ENCODE measurements at regions not wholly inside any gene's neighbourhood (a gene's known extent, or its start where the extent isn't known, plus 50 kb on each side); places are given as distances from the start of the nearest gene placed in this dataset.

GRCh38 chr4:22986881-22987280, 294.1 kb downstream of the GBA3 start:
- no peaks in the 10 kb centered on the region for H3K27me3 Mint-ChIP-seq (ENCODE audit: low read depth in 3 of 3)
- no peak overlapping the region for H3K4me3 Mint-ChIP-seq
- no peaks in the 10 kb centered on the region for H3K36me3 Mint-ChIP-seq
- H3K9me3 Mint-ChIP-seq, result peaks cover 6 to 39% (median 11%) of the 10 kb centered on the region in 6 donors
- H3K27ac Mint-ChIP-seq, result no peak overlapping the region
- H3K4me1 Mint-ChIP-seq, result no peaks in the 10 kb centered on the region
- DNase-seq, result no peak

- no peaks in the 10 kb centered on the region for H3K27me3 Mint-ChIP-seq (ENCODE audit: low read depth in 3 of 3)
- H3K36me3 Mint-ChIP-seq, result no peaks in the 10 kb centered on the region
- no peak overlapping the region for H3K4me3 Mint-ChIP-seq
- no peak for DNase-seq
- H3K27ac Mint-ChIP-seq, result no peak overlapping the region
- peaks cover 7 to 43% (median 12%) of the 10 kb centered on the region in 6 donors for H3K9me3 Mint-ChIP-seq
- no peaks in the 10 kb centered on the region for H3K4me1 Mint-ChIP-seq
Measured at GRCh38 chr4:22986262-22986661, 293.5 kb downstream of the GBA3 start.

GRCh38 chr4:22984390-22984789, 291.7 kb downstream of the GBA3 start:
- no peaks in the 10 kb centered on the region for H3K4me1 Mint-ChIP-seq
- H3K27me3 Mint-ChIP-seq (ENCODE audit: low read depth in 3 of 3), result no peaks in the 10 kb centered on the region
- no peak overlapping the region for H3K4me3 Mint-ChIP-seq
- no peaks in the 10 kb centered on the region for H3K36me3 Mint-ChIP-seq
- H3K9me3 Mint-ChIP-seq, result peaks cover 6 to 50% (median 11%) of the 10 kb centered on the region in 6 donors
- H3K27ac Mint-ChIP-seq, result no peak overlapping the region
- DNase-seq, result no peak

- no peak for DNase-seq
- H3K36me3 Mint-ChIP-seq, result no peaks in the 10 kb centered on the region
- H3K27me3 Mint-ChIP-seq (ENCODE audit: low read depth in 3 of 3), result no peaks in the 10 kb centered on the region
- no peaks in the 10 kb centered on the region for H3K4me1 Mint-ChIP-seq
- no peak overlapping the region for H3K27ac Mint-ChIP-seq
- H3K4me3 Mint-ChIP-seq, result no peak overlapping the region
- peaks cover 6 to 25% (median 11%) of the 10 kb centered on the region in 6 donors for H3K9me3 Mint-ChIP-seq
Measured at GRCh38 chr4:22978656-22979055, 285.9 kb downstream of the GBA3 start.

GRCh38 chr4:22970665-22971064, 277.9 kb downstream of the GBA3 start:
- H3K9me3 Mint-ChIP-seq, result peaks cover 3 to 19% (median 8%) of the 10 kb centered on the region in 6 donors
- no peak for DNase-seq
- H3K27ac Mint-ChIP-seq, result no peak overlapping the region
- no peaks in the 10 kb centered on the region for H3K27me3 Mint-ChIP-seq (ENCODE audit: low read depth in 3 of 3)
- H3K4me1 Mint-ChIP-seq, result no peaks in the 10 kb centered on the region
- H3K36me3 Mint-ChIP-seq, result no peaks in the 10 kb centered on the region
- H3K4me3 Mint-ChIP-seq, result no peak overlapping the region

- no peaks in the 10 kb centered on the region for H3K36me3 Mint-ChIP-seq
- H3K9me3 Mint-ChIP-seq, result peaks cover 0 to 28% (median 6%) of the 10 kb centered on the region in 6 donors
- no peaks in the 10 kb centered on the region for H3K27me3 Mint-ChIP-seq (ENCODE audit: low read depth in 3 of 3)
- no peak for DNase-seq
- no peaks in the 10 kb centered on the region for H3K4me1 Mint-ChIP-seq
- no peak overlapping the region for H3K4me3 Mint-ChIP-seq
- no peak overlapping the region for H3K27ac Mint-ChIP-seq
Measured at GRCh38 chr4:22969287-22969896, 276.7 kb downstream of the GBA3 start.

- H3K4me3 Mint-ChIP-seq, result no peak overlapping the region
Measured at GRCh38 chr4:22962295-22962694, 269.6 kb downstream of the GBA3 start.

GRCh38 chr4:22959483-22959882, 266.7 kb downstream of the GBA3 start:
- peaks cover 2 to 32% (median 4%) of the 10 kb centered on the region in 6 donors for H3K9me3 Mint-ChIP-seq
- DNase-seq, result no peak
- no peak overlapping the region for H3K27ac Mint-ChIP-seq
- peaks cover 0 to 1% (median 0%) of the 10 kb centered on the region in 3 donors for H3K27me3 Mint-ChIP-seq (ENCODE audit: low read depth in 3 of 3)
- H3K36me3 Mint-ChIP-seq, result no peaks in the 10 kb centered on the region
- no peak overlapping the region for H3K4me3 Mint-ChIP-seq
- no peaks in the 10 kb centered on the region for H3K4me1 Mint-ChIP-seq

More at GRCh38 chr4:22962295-22962694, 269.6 kb downstream of the GBA3 start:
- no peak for DNase-seq
- no peaks in the 10 kb centered on the region for H3K36me3 Mint-ChIP-seq
- H3K9me3 Mint-ChIP-seq, result peaks cover 2 to 43% (median 4%) of the 10 kb centered on the region in 6 donors
- H3K4me1 Mint-ChIP-seq, result no peaks in the 10 kb centered on the region
- H3K27ac Mint-ChIP-seq, result no peak overlapping the region
- H3K27me3 Mint-ChIP-seq (ENCODE audit: low read depth in 3 of 3), result no peaks in the 10 kb centered on the region

- no peaks in the 10 kb centered on the region for H3K36me3 Mint-ChIP-seq
- H3K9me3 Mint-ChIP-seq, result peaks cover 2 to 22% (median 4%) of the 10 kb centered on the region in 6 donors
- no peak for DNase-seq
- no peaks in the 10 kb centered on the region for H3K4me1 Mint-ChIP-seq
- no peak overlapping the region for H3K27ac Mint-ChIP-seq
- H3K27me3 Mint-ChIP-seq (ENCODE audit: low read depth in 3 of 3), result peaks cover 0 to 1% (median 0%) of the 10 kb centered on the region in 3 donors
- H3K4me3 Mint-ChIP-seq, result no peak overlapping the region
Measured at GRCh38 chr4:22957774-22958309, 265.1 kb downstream of the GBA3 start.

GRCh38 chr4:22949161-22949855, 256.6 kb downstream of the GBA3 start:
- H3K27me3 Mint-ChIP-seq (ENCODE audit: low read depth in 3 of 3), result no peaks in the 10 kb centered on the region
- no peaks in the 10 kb centered on the region for H3K4me1 Mint-ChIP-seq
- H3K36me3 Mint-ChIP-seq, result peaks cover 0 to 4% (median 0%) of the 10 kb centered on the region in 3 donors
- H3K27ac Mint-ChIP-seq, result no peak overlapping the region
- no peak overlapping the region for H3K4me3 Mint-ChIP-seq
- H3K9me3 Mint-ChIP-seq, result peaks cover 0 to 30% (median 10%) of the 10 kb centered on the region in 6 donors
- no peak for DNase-seq

GRCh38 chr4:22947851-22948250, 255.1 kb downstream of the GBA3 start:
- H3K36me3 Mint-ChIP-seq, result peaks cover 0 to 4% (median 0%) of the 10 kb centered on the region in 3 donors
- H3K27me3 Mint-ChIP-seq (ENCODE audit: low read depth in 3 of 3), result no peaks in the 10 kb centered on the region
- peaks cover 1 to 34% (median 12%) of the 10 kb centered on the region in 6 donors for H3K9me3 Mint-ChIP-seq
- H3K27ac Mint-ChIP-seq, result no peak overlapping the region
- H3K4me1 Mint-ChIP-seq, result no peaks in the 10 kb centered on the region
- no peak overlapping the region for H3K4me3 Mint-ChIP-seq
- DNase-seq, result no peak

- Mint-ChIP-seq H3K27ac (no peak overlapping the region), H3K9me3 (peaks cover 4 to 38% (median 14%) of the 10 kb centered on the region in 6 donors), H3K27me3 (ENCODE audit: low read depth in 3 of 3) (no peaks in the 10 kb centered on the region), H3K36me3 (peaks cover 0 to 4% (median 0%) of the 10 kb centered on the region in 3 donors), H3K4me1 (no peaks in the 10 kb centered on the region), H3K4me3 (no peak overlapping the region)
- DNase-seq, result no peak
Measured at GRCh38 chr4:22942920-22943559, 250.3 kb downstream of the GBA3 start.

- Mint-ChIP-seq H3K4me1 (no peaks in the 10 kb centered on the region), H3K27me3 (ENCODE audit: low read depth in 3 of 3) (no peaks in the 10 kb centered on the region), H3K4me3 (no peak overlapping the region), H3K36me3 (peaks cover 0 to 4% (median 0%) of the 10 kb centered on the region in 3 donors), H3K27ac (no peak overlapping the region), H3K9me3 (peaks cover 4 to 36% (median 13%) of the 10 kb centered on the region in 6 donors)
- no peak for DNase-seq
Measured at GRCh38 chr4:22941688-22942375, 249.1 kb downstream of the GBA3 start.

All from immature natural killer cell (primary cell).